ENCODE measurements at regions not wholly inside any gene's neighbourhood (a gene's known extent, or its start where the extent isn't known, plus 50 kb on each side); places are given as distances from the start of the nearest gene placed in this dataset.

DNA sequence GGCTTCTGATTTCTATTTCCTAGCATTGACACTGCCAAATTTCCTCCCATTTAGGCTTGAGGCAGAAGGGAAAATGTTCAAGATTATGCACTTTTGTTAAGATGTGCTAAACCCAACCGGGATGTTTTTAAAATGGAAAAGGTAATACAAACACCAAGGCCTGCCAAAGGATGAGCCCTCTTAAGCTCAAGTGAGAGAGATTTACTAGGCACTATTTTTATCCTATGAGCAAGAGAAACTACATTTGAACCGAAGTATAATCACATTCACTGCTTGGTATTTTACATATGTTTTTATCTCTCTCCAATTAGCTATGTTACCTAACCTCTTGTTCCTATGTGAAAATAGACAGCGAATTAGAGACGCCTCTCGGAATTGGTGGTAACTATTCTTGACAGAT lies 295.8 kb downstream of the GABRB3 start:
- Histone ChIP-seq H3K27me3 (ENCODE audit: control insufficient read depth in 3 of 3, insufficient read depth in 3 of 3, low read length in 3 of 3) (no peaks in the 10 kb centered on the region), H3K4me1 (ENCODE audit: control insufficient read depth in 3 of 3, insufficient read depth in 3 of 3, low read length in 3 of 3) (no peaks in the 10 kb centered on the region), H3K36me3 (ENCODE audit: control insufficient read depth in 3 of 3, insufficient read depth in 3 of 3, low read length in 3 of 3) (no peaks in the 10 kb centered on the region), H3K9me3 (ENCODE audit: control insufficient read depth in 3 of 3, low read length in 3 of 3) (peaks cover 3 to 4% (median 4%) of the 10 kb centered on the region in 3 donors), H3K4me3 (ENCODE audit: low read length in 3 of 3) (no peak overlapping the region), H3K9ac (ENCODE audit: low read depth in 1 of 3, low read length in 3 of 3) (no peak overlapping the region), H3K27ac (ENCODE audit: low read depth, low read length) (no peak overlapping the region)

DNA sequence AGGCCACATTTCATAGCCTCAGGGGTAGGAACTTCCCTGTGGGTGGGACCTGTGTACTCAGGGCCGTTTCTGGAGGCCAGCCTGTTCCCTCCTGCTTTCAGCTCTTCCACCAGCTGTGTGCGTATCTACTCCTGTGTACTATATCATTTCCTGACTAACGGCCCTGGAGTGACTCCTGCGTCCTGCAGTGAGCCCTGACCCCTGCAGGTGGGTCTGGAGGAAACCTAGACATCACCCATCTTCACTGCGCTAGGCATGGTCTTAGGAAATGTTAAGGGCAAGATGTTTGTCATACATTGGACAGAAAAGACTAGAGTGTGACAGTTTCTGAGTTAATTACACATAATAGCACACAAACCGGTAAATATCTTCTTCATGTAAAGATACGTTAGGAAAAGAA lies 297.3 kb downstream of the GABRB3 start:
- no peak overlapping the region for H3K9ac ChIP-seq (ENCODE audit: low read depth in 1 of 3, low read length in 3 of 3)
- H3K9me3 ChIP-seq (ENCODE audit: control insufficient read depth in 3 of 3, low read length in 3 of 3): peaks cover 3 to 4% (median 4%) of the 10 kb centered on the region in 3 donors
- H3K27me3 ChIP-seq (ENCODE audit: control insufficient read depth in 3 of 3, insufficient read depth in 3 of 3, low read length in 3 of 3): no peaks in the 10 kb centered on the region
- no peak overlapping the region for H3K27ac ChIP-seq (ENCODE audit: low read depth, low read length)
- no peaks in the 10 kb centered on the region for H3K4me1 ChIP-seq (ENCODE audit: control insufficient read depth in 3 of 3, insufficient read depth in 3 of 3, low read length in 3 of 3)
- H3K36me3 ChIP-seq (ENCODE audit: control insufficient read depth in 3 of 3, insufficient read depth in 3 of 3, low read length in 3 of 3): no peaks in the 10 kb centered on the region
- no peak overlapping the region for H3K4me3 ChIP-seq (ENCODE audit: low read length in 3 of 3)

DNA sequence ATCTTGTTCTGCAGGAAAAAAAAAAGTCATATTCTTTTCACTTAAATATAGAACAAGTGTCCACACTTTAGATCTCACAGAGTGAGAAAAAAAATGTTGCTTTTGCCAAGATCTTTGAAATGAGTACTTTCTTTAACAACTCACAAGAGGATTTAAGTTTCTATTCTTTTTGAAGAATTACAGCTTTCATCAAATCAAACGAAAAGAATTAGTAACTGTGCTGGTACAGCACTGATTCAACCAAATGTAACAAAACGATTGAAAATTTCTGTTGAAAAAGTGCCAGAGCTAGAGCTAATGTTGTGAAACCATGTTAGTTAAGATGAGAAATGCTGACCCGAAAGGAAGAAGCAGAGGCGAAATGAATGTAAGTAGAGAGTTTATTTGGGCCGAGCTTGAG lies 300.2 kb downstream of the GABRB3 start:
- Histone ChIP-seq H3K36me3 (ENCODE audit: control insufficient read depth in 3 of 3, insufficient read depth in 3 of 3, low read length in 3 of 3) (no peaks in the 10 kb centered on the region), H3K4me3 (ENCODE audit: low read length in 3 of 3) (no peak overlapping the region), H3K27me3 (ENCODE audit: control insufficient read depth in 3 of 3, insufficient read depth in 3 of 3, low read length in 3 of 3) (no peaks in the 10 kb centered on the region), H3K9ac (ENCODE audit: low read depth in 1 of 3, low read length in 3 of 3) (no peak overlapping the region), H3K27ac (ENCODE audit: low read depth, low read length) (no peak overlapping the region), H3K9me3 (ENCODE audit: control insufficient read depth in 3 of 3, low read length in 3 of 3) (peaks cover 3 to 4% (median 4%) of the 10 kb centered on the region in 3 donors), H3K4me1 (ENCODE audit: control insufficient read depth in 3 of 3, insufficient read depth in 3 of 3, low read length in 3 of 3) (no peaks in the 10 kb centered on the region)

DNA sequence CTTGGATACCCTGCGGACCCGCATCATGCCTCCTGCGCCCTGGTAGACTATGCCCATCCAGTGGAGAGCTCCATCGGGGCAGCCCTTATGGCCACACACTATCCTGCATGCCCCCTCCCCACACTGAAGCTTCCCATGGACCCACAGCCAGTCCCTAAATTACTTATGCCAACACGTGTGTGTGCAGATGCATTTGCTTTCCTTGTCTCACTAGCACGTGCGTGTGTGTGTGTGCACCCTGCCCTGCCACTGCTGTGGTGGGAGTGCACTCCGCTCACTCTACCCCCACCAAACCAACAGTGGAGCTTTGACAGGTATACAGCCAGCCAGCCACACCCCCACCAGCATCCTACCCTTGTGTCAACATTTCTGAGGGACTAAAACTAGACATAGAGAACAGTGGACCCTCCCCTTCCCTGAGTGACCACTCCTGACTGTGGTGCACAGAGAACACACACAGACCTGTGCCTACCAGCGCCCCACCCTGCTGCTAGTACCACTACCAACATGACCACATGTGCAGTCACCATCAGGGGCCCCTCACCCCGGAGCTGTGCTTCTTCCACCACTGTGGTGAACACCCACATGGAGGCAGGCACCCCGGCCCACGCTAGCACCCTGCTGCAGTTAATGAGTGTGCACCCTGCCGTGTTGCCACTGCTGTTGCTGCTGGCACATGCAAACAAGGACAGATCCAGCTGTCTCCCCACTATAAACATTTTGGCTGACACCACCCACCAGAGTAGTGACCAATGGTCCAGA lies 310.8 kb downstream of the GABRB3 start:
- no peak overlapping the region for H3K9ac ChIP-seq (ENCODE audit: low read depth in 1 of 3, low read length in 3 of 3)
- H3K9me3 ChIP-seq (ENCODE audit: control insufficient read depth in 3 of 3, low read length in 3 of 3): no peaks in the 10 kb centered on the region
- no peak overlapping the region for H3K27ac ChIP-seq (ENCODE audit: low read depth, low read length)
- no peaks in the 10 kb centered on the region for H3K36me3 ChIP-seq (ENCODE audit: control insufficient read depth in 3 of 3, insufficient read depth in 3 of 3, low read length in 3 of 3)
- H3K4me3 ChIP-seq (ENCODE audit: low read length in 3 of 3): no peak overlapping the region
- H3K4me1 ChIP-seq (ENCODE audit: control insufficient read depth in 3 of 3, insufficient read depth in 3 of 3, low read length in 3 of 3): no peaks in the 10 kb centered on the region
- no peaks in the 10 kb centered on the region for H3K27me3 ChIP-seq (ENCODE audit: control insufficient read depth in 3 of 3, insufficient read depth in 3 of 3, low read length in 3 of 3)

DNA sequence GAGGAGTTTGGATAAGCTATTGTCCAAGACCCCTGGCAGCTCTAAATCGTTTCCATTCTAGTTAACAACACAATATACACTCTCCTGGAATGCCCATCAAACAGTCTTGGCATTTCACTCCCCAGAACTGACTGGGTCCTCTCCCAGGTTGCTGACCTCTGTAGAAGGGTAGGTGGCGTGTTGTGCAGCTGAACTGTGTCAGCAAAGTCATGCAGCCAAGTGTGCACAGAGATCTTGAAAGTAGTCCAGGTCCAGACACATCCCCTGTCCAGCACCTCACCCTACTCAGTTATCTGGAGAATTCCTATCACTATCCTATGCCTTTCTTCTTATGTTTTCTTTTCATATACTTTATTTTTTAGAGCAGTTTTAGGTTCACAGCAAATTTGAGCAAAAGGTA lies 312.7 kb downstream of the GABRB3 start:
- H3K9me3 ChIP-seq (ENCODE audit: control insufficient read depth in 3 of 3, low read length in 3 of 3): no peaks in the 10 kb centered on the region
- H3K4me3 ChIP-seq (ENCODE audit: low read length in 3 of 3): no peak overlapping the region

DNA sequence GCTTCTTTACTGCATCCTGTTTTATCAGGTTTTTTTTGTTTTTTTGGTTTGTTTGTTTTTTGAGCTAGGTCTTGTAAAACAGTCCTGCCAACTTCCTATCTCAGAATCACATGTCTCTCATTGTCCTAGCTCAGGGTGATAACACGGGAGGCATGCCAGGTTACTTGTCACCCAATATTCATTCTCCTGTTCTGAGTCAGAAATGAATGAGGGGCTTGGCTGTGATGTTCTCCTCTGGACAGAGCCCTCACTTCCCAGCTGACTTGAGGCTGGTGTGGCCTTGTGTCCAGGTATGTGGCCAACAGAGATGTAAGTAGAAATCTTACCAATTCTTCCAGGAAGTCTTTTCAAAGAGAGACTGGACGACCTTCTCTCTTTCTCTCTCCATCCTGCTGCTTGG lies 317.0 kb downstream of the GABRB3 start:
- no peak overlapping the region for H3K27ac ChIP-seq (ENCODE audit: low read depth, low read length)
- H3K4me1 ChIP-seq (ENCODE audit: control insufficient read depth in 3 of 3, insufficient read depth in 3 of 3, low read length in 3 of 3): no peaks in the 10 kb centered on the region
- H3K4me3 ChIP-seq (ENCODE audit: low read length in 3 of 3): no peak overlapping the region
- H3K9ac ChIP-seq (ENCODE audit: low read depth in 1 of 3, low read length in 3 of 3): no peak overlapping the region
- no peaks in the 10 kb centered on the region for H3K27me3 ChIP-seq (ENCODE audit: control insufficient read depth in 3 of 3, insufficient read depth in 3 of 3, low read length in 3 of 3)
- H3K36me3 ChIP-seq (ENCODE audit: control insufficient read depth in 3 of 3, insufficient read depth in 3 of 3, low read length in 3 of 3): no peaks in the 10 kb centered on the region
- H3K9me3 ChIP-seq (ENCODE audit: control insufficient read depth in 3 of 3, low read length in 3 of 3): peaks cover 0 to 2% (median 0%) of the 10 kb centered on the region in 3 donors

More for the DNA sequence above, 312.7 kb downstream of the GABRB3 start:
- H3K4me1 ChIP-seq (ENCODE audit: control insufficient read depth in 3 of 3, insufficient read depth in 3 of 3, low read length in 3 of 3): no peaks in the 10 kb centered on the region
- no peaks in the 10 kb centered on the region for H3K36me3 ChIP-seq (ENCODE audit: control insufficient read depth in 3 of 3, insufficient read depth in 3 of 3, low read length in 3 of 3)
- no peak overlapping the region for H3K9ac ChIP-seq (ENCODE audit: low read depth in 1 of 3, low read length in 3 of 3)
- no peaks in the 10 kb centered on the region for H3K27me3 ChIP-seq (ENCODE audit: control insufficient read depth in 3 of 3, insufficient read depth in 3 of 3, low read length in 3 of 3)
- no peak overlapping the region for H3K27ac ChIP-seq (ENCODE audit: low read depth, low read length)

DNA sequence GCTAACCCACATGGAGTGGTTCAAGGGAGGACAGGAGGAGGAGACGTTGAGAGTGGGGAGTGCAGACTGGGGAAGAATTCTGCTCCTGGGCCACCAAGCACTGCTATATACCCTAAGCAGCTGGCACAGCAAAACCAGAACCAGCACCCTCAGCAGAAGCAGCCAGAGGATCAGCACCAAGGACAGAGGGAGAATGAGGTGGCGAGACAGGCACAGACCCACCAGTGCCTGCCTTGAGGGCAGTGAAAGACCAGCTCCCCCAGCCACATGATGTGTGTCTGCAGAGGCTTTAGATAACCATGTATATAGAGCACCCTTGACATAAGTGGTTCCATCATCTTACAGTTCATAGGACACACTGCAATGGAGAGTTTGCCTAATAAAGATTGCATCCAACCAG lies 319.0 kb downstream of the GABRB3 start:
- H3K27ac ChIP-seq (ENCODE audit: low read depth, low read length): no peak overlapping the region
- H3K9me3 ChIP-seq (ENCODE audit: control insufficient read depth in 3 of 3, low read length in 3 of 3): peaks cover 0 to 2% (median 0%) of the 10 kb centered on the region in 3 donors
- H3K36me3 ChIP-seq (ENCODE audit: control insufficient read depth in 3 of 3, insufficient read depth in 3 of 3, low read length in 3 of 3): no peaks in the 10 kb centered on the region
- H3K27me3 ChIP-seq (ENCODE audit: control insufficient read depth in 3 of 3, insufficient read depth in 3 of 3, low read length in 3 of 3): no peaks in the 10 kb centered on the region
- H3K4me3 ChIP-seq (ENCODE audit: low read length in 3 of 3): no peak overlapping the region
- no peak overlapping the region for H3K9ac ChIP-seq (ENCODE audit: low read depth in 1 of 3, low read length in 3 of 3)
- no peaks in the 10 kb centered on the region for H3K4me1 ChIP-seq (ENCODE audit: control insufficient read depth in 3 of 3, insufficient read depth in 3 of 3, low read length in 3 of 3)

DNA sequence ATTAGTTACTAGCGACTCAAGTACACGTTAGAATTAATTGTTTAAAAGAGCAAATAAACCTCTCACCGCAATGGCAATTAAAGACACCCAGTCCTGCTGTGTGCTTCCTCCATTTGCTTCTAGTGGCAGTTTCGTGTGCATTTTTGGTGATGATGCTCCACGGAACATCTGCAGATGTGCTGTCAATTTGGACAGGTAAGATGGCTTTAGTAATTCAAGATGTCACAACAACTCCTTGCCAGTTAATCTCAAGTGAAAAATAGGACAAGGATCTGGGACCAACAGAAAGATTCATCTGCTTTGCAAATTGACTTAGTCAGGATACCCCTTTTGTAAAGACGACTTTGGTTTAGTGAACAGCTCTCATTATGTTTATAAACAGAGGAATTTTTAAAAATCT lies 320.9 kb downstream of the GABRB3 start:
- no peak overlapping the region for H3K9ac ChIP-seq (ENCODE audit: low read depth in 1 of 3, low read length in 3 of 3)
- no peak overlapping the region for H3K4me3 ChIP-seq (ENCODE audit: low read length in 3 of 3)
- no peaks in the 10 kb centered on the region for H3K36me3 ChIP-seq (ENCODE audit: control insufficient read depth in 3 of 3, insufficient read depth in 3 of 3, low read length in 3 of 3)
- no peak overlapping the region for H3K27ac ChIP-seq (ENCODE audit: low read depth, low read length)
- H3K9me3 ChIP-seq (ENCODE audit: control insufficient read depth in 3 of 3, low read length in 3 of 3): peaks cover 0 to 2% (median 0%) of the 10 kb centered on the region in 3 donors
- no peaks in the 10 kb centered on the region for H3K4me1 ChIP-seq (ENCODE audit: control insufficient read depth in 3 of 3, insufficient read depth in 3 of 3, low read length in 3 of 3)
- no peaks in the 10 kb centered on the region for H3K27me3 ChIP-seq (ENCODE audit: control insufficient read depth in 3 of 3, insufficient read depth in 3 of 3, low read length in 3 of 3)

DNA sequence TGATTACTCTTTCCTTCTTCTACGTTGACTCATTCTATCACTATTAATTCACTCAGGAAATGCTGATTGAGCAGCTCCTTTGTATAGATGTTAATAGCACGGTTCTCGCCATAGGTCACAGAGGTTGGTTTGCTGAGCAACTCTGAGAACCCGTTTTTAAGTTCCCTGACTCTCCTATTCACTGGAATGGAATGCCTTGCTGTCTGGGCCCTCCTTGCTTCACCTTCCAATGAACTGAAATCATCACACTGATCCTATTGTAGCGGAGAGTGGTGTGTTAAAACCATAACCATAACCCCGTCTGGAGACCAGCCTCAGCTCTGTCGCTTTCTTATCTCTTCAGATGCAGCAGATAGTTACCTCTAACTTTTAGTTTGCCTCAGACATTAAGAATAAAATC lies 323.6 kb downstream of the GABRB3 start:
- Histone ChIP-seq H3K4me1 (ENCODE audit: control insufficient read depth in 3 of 3, insufficient read depth in 3 of 3, low read length in 3 of 3) (no peaks in the 10 kb centered on the region), H3K36me3 (ENCODE audit: control insufficient read depth in 3 of 3, insufficient read depth in 3 of 3, low read length in 3 of 3) (no peaks in the 10 kb centered on the region), H3K9me3 (ENCODE audit: control insufficient read depth in 3 of 3, low read length in 3 of 3) (no peaks in the 10 kb centered on the region), H3K27ac (ENCODE audit: low read depth, low read length) (no peak overlapping the region), H3K4me3 (ENCODE audit: low read length in 3 of 3) (no peak overlapping the region), H3K9ac (ENCODE audit: low read depth in 1 of 3, low read length in 3 of 3) (no peak overlapping the region), H3K27me3 (ENCODE audit: control insufficient read depth in 3 of 3, insufficient read depth in 3 of 3, low read length in 3 of 3) (no peaks in the 10 kb centered on the region)

DNA sequence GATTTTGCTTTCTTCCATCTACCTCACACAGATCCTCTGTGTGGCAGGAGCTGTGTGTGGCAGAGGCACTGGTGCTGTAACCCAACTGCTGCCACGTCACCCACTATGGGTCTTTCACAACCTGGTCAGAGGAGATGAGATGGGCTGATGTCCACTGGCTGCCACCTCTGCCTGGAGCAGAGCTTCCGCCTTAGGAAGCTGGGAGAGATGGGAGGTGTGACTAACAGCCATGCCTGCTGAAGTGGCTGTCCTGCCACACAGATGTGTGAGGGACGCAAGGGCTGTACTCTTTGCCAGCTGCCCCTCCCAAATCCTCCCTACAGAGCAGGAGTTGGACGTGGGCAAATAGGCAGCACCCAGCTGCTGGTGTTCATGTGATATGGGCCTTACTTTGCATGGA lies 329.5 kb downstream of the GABRB3 start:
- Histone ChIP-seq H3K9ac (ENCODE audit: low read depth in 1 of 3, low read length in 3 of 3) (no peak overlapping the region), H3K9me3 (ENCODE audit: control insufficient read depth in 3 of 3, low read length in 3 of 3) (no peaks in the 10 kb centered on the region), H3K4me1 (ENCODE audit: control insufficient read depth in 3 of 3, insufficient read depth in 3 of 3, low read length in 3 of 3) (no peaks in the 10 kb centered on the region), H3K27me3 (ENCODE audit: control insufficient read depth in 3 of 3, insufficient read depth in 3 of 3, low read length in 3 of 3) (no peaks in the 10 kb centered on the region), H3K36me3 (ENCODE audit: control insufficient read depth in 3 of 3, insufficient read depth in 3 of 3, low read length in 3 of 3) (no peaks in the 10 kb centered on the region), H3K4me3 (ENCODE audit: low read length in 3 of 3) (no peak overlapping the region), H3K27ac (ENCODE audit: low read depth, low read length) (no peak overlapping the region)
